Colonic mucosa (tissue), 4 donors: ENCODE measurements at regions not wholly inside any gene's neighbourhood (a gene's known extent, or its start where the extent isn't known, plus 50 kb on each side); places are given as distances from the start of the nearest gene placed in this dataset.

Experiments
- DNase-seq: peaks from one replicate; pipeline ENCODE4 v3.0.0-alpha.2; 2020
- H3K27ac ChIP-seq: fragments of 200-600 bp; one replicate; pipeline ENCODE4 v1.8.0; 2021
- H3K27me3 ChIP-seq: fragments of 200-600 bp; one replicate; pipeline ENCODE4 v1.8.0; 2021
- H3K36me3 ChIP-seq: fragments of 200-600 bp; one replicate; pipeline ENCODE4 v1.8.0; 2021
- H3K4me1 ChIP-seq: fragments of 200-600 bp; one replicate; pipeline ENCODE4 v1.8.0; 2021; ENCODE audit warnings: mild to moderate bottlenecking
- H3K4me3 ChIP-seq: fragments of 200-600 bp; one replicate; pipeline ENCODE4 v1.8.0; 2021
- H3K9ac ChIP-seq, 2 donors: one replicate each; pipeline ENCODE4 v1.7.0; 2013; ENCODE audit warnings: control low read depth in 2 of 2, low read depth in 2 of 2, low read length in 2 of 2
- H3K9me3 ChIP-seq: fragments of 200-600 bp; one replicate; pipeline ENCODE4 v1.8.0; 2021
- CTCF ChIP-seq: fragments of 200-600 bp; IDR thresholded peaks from one replicate; pipeline ENCODE4 v1.8.0; 2022; ENCODE audit warnings: antibody characterized with exemption, mild to moderate bottlenecking
- intact Hi-C: fragments of 100-400 bp; cut with DNase I; formaldehyde crosslinking; loops from one replicate; pipeline ENCODE4 v1.14.1; 2022
- donor health status: healthy.
- donor health status: DM: no; HTN: no; CAD: no.
- donor health status: DM: no; HTN: no; CAD: no.

GRCh38 chr5:167896814-167897213, 394.6 kb upstream of the WWC1 start:
- intact Hi-C loops: no loop called here
- Histone ChIP-seq H3K36me3 (no peaks in the 10 kb centered on the region), H3K9ac (no peak overlapping the region), H3K4me3 (no peak overlapping the region), H3K9me3 (no peaks in the 10 kb centered on the region), H3K27me3 (no peaks in the 10 kb centered on the region), H3K4me1 (no peaks in the 10 kb centered on the region), H3K27ac (no peak overlapping the region)
- no peak for TF ChIP-seq CTCF
- no peak for DNase-seq

- no peaks in the 10 kb centered on the region for H3K36me3 ChIP-seq
- H3K27ac ChIP-seq: no peak overlapping the region
- no peak overlapping the region for H3K9ac ChIP-seq
- DNase-seq: no peak
- H3K4me3 ChIP-seq: no peak overlapping the region
- H3K27me3 ChIP-seq: no peaks in the 10 kb centered on the region
- no peak for TF ChIP-seq CTCF
- intact Hi-C loops: no loop called here
- H3K4me1 ChIP-seq: no peaks in the 10 kb centered on the region
- no peaks in the 10 kb centered on the region for H3K9me3 ChIP-seq
These were observed 394.1 kb upstream of the WWC1 start for GRCh38 chr5:167897371-167897770.

- intact Hi-C loops: no loop called here
- TF ChIP-seq CTCF: no peak
These were observed 392.9 kb upstream of the WWC1 start for GRCh38 chr5:167898361-167899042.

GRCh38 chr5:167899490-167900070, 391.9 kb upstream of the WWC1 start:
- H3K9me3 ChIP-seq: no peaks in the 10 kb centered on the region
- H3K4me1 ChIP-seq: no peaks in the 10 kb centered on the region
- H3K9ac ChIP-seq: no peak overlapping the region
- H3K36me3 ChIP-seq: no peaks in the 10 kb centered on the region
- intact Hi-C loops: no loop called here
- H3K27me3 ChIP-seq: no peaks in the 10 kb centered on the region
- DNase-seq: no peak
- no peak overlapping the region for H3K27ac ChIP-seq
- no peak overlapping the region for H3K4me3 ChIP-seq
- TF ChIP-seq CTCF: no peak

More at GRCh38 chr5:167898361-167899042, 392.9 kb upstream of the WWC1 start:
- H3K4me1 ChIP-seq: no peaks in the 10 kb centered on the region
- H3K9ac ChIP-seq: no peak overlapping the region
- DNase-seq: no peak
- H3K27ac ChIP-seq: no peak overlapping the region
- H3K27me3 ChIP-seq: no peaks in the 10 kb centered on the region
- no peaks in the 10 kb centered on the region for H3K9me3 ChIP-seq
- no peaks in the 10 kb centered on the region for H3K36me3 ChIP-seq
- no peak overlapping the region for H3K4me3 ChIP-seq

- no peak overlapping the region for H3K27ac ChIP-seq
- no peak for TF ChIP-seq CTCF
- H3K9me3 ChIP-seq: no peaks in the 10 kb centered on the region
- intact Hi-C loops: no loop called here
- no peak overlapping the region for H3K4me3 ChIP-seq
- no peaks in the 10 kb centered on the region for H3K27me3 ChIP-seq
- no peak overlapping the region for H3K9ac ChIP-seq
- H3K4me1 ChIP-seq: no peaks in the 10 kb centered on the region
- no peaks in the 10 kb centered on the region for H3K36me3 ChIP-seq
- DNase-seq: no peak
These were observed 391.0 kb upstream of the WWC1 start for GRCh38 chr5:167900340-167900935.
